Activated CD8-positive, alpha-beta T cell treated with anti-CD3 and anti-CD28 coated beads, Interleukin-2, amount 10 ng/mL, durations not matched to agents 7 days and 5 days (primary cell): ENCODE measurements at regions not wholly inside any gene's neighbourhood (a gene's known extent, or its start where the extent isn't known, plus 50 kb on each side); places are given as distances from the start of the nearest gene placed in this dataset.
"Not testable (repeated sequence)": the region's sequence is repeated elsewhere in the genome, so short reads cannot be mapped to it uniquely, and the experiment has no call there.

Source experiments
- ATAC-seq: fragments of 150-1000 bp; cut with Tn5 transposase; one replicate; pipeline ENCODE4 v1.10.0; 2021; ENCODE audit warnings: moderate library complexity
- CTCF ChIA-PET: fragments of 350-600 bp; sonication (Branson Sonifier 250); formaldehyde crosslinking; loops from one replicate; lab custom pipeline; 2021; ENCODE audit warnings: antibody characterized with exemption; lab: Charles Lee
- POLR2A ChIA-PET: fragments of 350-600 bp; sonication (Branson Sonifier 250); formaldehyde crosslinking; loops from one replicate; lab custom pipeline; 2021; ENCODE audit warnings: antibody characterized with exemption; lab: Charles Lee
- DNase-seq: peaks from one replicate; pipeline ENCODE4 v3.0.0-alpha.2; 2020
- H3K27ac Mint-ChIP-seq: one replicate; pipeline ENCODE4 v1.8.0; 2021; ENCODE audit warnings: mild to moderate bottlenecking, mixed read lengths
- H3K27me3 Mint-ChIP-seq: one replicate; pipeline ENCODE4 v1.8.0; 2021; ENCODE audit warnings: low read depth, mixed read lengths
- H3K36me3 Mint-ChIP-seq: one replicate; pipeline ENCODE4 v1.8.0; 2021; ENCODE audit warnings: low read depth, mixed read lengths
- H3K4me1 Mint-ChIP-seq: one replicate; pipeline ENCODE4 v1.8.0; 2021; ENCODE audit warnings: low read depth, mixed read lengths
- H3K4me3 Mint-ChIP-seq: one replicate; pipeline ENCODE4 v1.8.0; 2021; ENCODE audit warnings: mild to moderate bottlenecking, mixed read lengths
- H3K9me3 Mint-ChIP-seq: one replicate; pipeline ENCODE4 v1.8.0; 2022; ENCODE audit warnings: mixed read lengths; ENCODE audit not compliant: insufficient read depth

GRCh38 chrX:125151146-125151545, 168.5 kb upstream of the TEX13C start:
- CTCF ChIA-PET: no interaction called here
- Mint-ChIP-seq H3K36me3 (no peaks in the 10 kb centered on the region), H3K9me3 (no peaks in the 10 kb centered on the region), H3K27me3 (no peaks in the 10 kb centered on the region), H3K4me1 (no peaks in the 10 kb centered on the region), H3K27ac (no peak overlapping the region), H3K4me3 (no peak overlapping the region)
- ATAC-seq (no peak), DNase-seq (no peak)
- POLR2A ChIA-PET: no interaction called here

- ATAC-seq: no peak
- Mint-ChIP-seq H3K27me3 (no peaks in the 10 kb centered on the region), H3K36me3 (no peaks in the 10 kb centered on the region), H3K27ac (no peak overlapping the region), H3K4me3 (no peak overlapping the region), H3K9me3 (no peaks in the 10 kb centered on the region), H3K4me1 (no peaks in the 10 kb centered on the region)
- ChIA-PET CTCF (no interaction called here), POLR2A (no interaction called here)
- DNase-seq: no peak
Measured at GRCh38 chrX:125152011-125152410, 167.7 kb upstream of the TEX13C start.

GRCh38 chrX:125153621-125154020, 166.1 kb upstream of the TEX13C start:
- no peaks in the 10 kb centered on the region for H3K4me1 Mint-ChIP-seq
- no peak overlapping the region for H3K27ac Mint-ChIP-seq
- ATAC-seq (no peak), DNase-seq (no peak)
- POLR2A ChIA-PET: no interaction called here
- no peaks in the 10 kb centered on the region for H3K36me3 Mint-ChIP-seq
- CTCF ChIA-PET: no interaction called here
- H3K4me3 Mint-ChIP-seq: no peak overlapping the region
- no peaks in the 10 kb centered on the region for H3K27me3 Mint-ChIP-seq
- H3K9me3 Mint-ChIP-seq: no peaks in the 10 kb centered on the region

GRCh38 chrX:125154288-125155257, 165.1 kb upstream of the TEX13C start:
- H3K27ac Mint-ChIP-seq, H3K4me3 Mint-ChIP-seq, H3K9me3 Mint-ChIP-seq, ATAC-seq, H3K4me1 Mint-ChIP-seq, H3K27me3 Mint-ChIP-seq, H3K36me3 Mint-ChIP-seq, DNase-seq, CTCF ChIA-PET, POLR2A ChIA-PET: not testable (repeated sequence)

- H3K27me3 Mint-ChIP-seq, POLR2A ChIA-PET, H3K4me3 Mint-ChIP-seq, DNase-seq, H3K36me3 Mint-ChIP-seq, ATAC-seq, H3K4me1 Mint-ChIP-seq, H3K27ac Mint-ChIP-seq, CTCF ChIA-PET, H3K9me3 Mint-ChIP-seq: not testable (repeated sequence)
Measured at GRCh38 chrX:125155296-125156033, 164.2 kb upstream of the TEX13C start.

- DNase-seq: no peak
Measured at GRCh38 chrX:125170459-125170858, 149.2 kb upstream of the TEX13C start.

GRCh38 chrX:125172531-125172930, 147.1 kb upstream of the TEX13C start:
- POLR2A ChIA-PET: no interaction called here
- H3K4me1 Mint-ChIP-seq: no peaks in the 10 kb centered on the region
- H3K27me3 Mint-ChIP-seq: no peaks in the 10 kb centered on the region
- H3K27ac Mint-ChIP-seq: no peak overlapping the region
- no peaks in the 10 kb centered on the region for H3K9me3 Mint-ChIP-seq
- no peak for ATAC-seq
- CTCF ChIA-PET: no interaction called here
- H3K4me3 Mint-ChIP-seq: no peak overlapping the region
- no peaks in the 10 kb centered on the region for H3K36me3 Mint-ChIP-seq
- no peak for DNase-seq

More at GRCh38 chrX:125170459-125170858, 149.2 kb upstream of the TEX13C start:
- H3K4me1 Mint-ChIP-seq: no peaks in the 10 kb centered on the region
- no peak for ATAC-seq
- H3K36me3 Mint-ChIP-seq: no peaks in the 10 kb centered on the region
- no peak overlapping the region for H3K27ac Mint-ChIP-seq
- no peaks in the 10 kb centered on the region for H3K9me3 Mint-ChIP-seq
- ChIA-PET CTCF (no interaction called here), POLR2A (no interaction called here)
- no peaks in the 10 kb centered on the region for H3K27me3 Mint-ChIP-seq
- no peak overlapping the region for H3K4me3 Mint-ChIP-seq

GRCh38 chrX:125175991-125176584, 143.6 kb upstream of the TEX13C start:
- Mint-ChIP-seq H3K27ac (no peak overlapping the region), H3K4me3 (no peak overlapping the region), H3K9me3 (no peaks in the 10 kb centered on the region), H3K27me3 (no peaks in the 10 kb centered on the region), H3K4me1 (no peaks in the 10 kb centered on the region), H3K36me3 (no peaks in the 10 kb centered on the region)
- no peak for ATAC-seq
- ChIA-PET POLR2A (no interaction called here), CTCF (no interaction called here)
- DNase-seq: no peak

GRCh38 chrX:125193921-125194320, 125.8 kb upstream of the TEX13C start:
- H3K36me3 Mint-ChIP-seq: no peaks in the 10 kb centered on the region

GRCh38 chrX:125198546-125198945, 121.1 kb upstream of the TEX13C start:
- ATAC-seq (no peak), DNase-seq (no peak)
- Mint-ChIP-seq H3K9me3 (no peaks in the 10 kb centered on the region), H3K4me3 (no peak overlapping the region), H3K36me3 (no peaks in the 10 kb centered on the region), H3K27ac (no peak overlapping the region), H3K4me1 (peaks cover 9% of the 10 kb centered on the region), H3K27me3 (peaks cover 21% of the 10 kb centered on the region)
- ChIA-PET POLR2A (interaction anchor here (0.6 kb wide), 1 partner anchor 167 kb away, joined by 4 read pairs; no protein-coding TSS in a partner anchor), CTCF (no interaction called here)

More at GRCh38 chrX:125193921-125194320, 125.8 kb upstream of the TEX13C start:
- H3K4me1 Mint-ChIP-seq: no peaks in the 10 kb centered on the region
- ATAC-seq: no peak
- CTCF ChIA-PET: no interaction called here
- peaks cover 5% of the 10 kb centered on the region for H3K27me3 Mint-ChIP-seq
- no peak overlapping the region for H3K27ac Mint-ChIP-seq
- H3K9me3 Mint-ChIP-seq: no peaks in the 10 kb centered on the region
- POLR2A ChIA-PET: no interaction called here
- no peak for DNase-seq
- H3K4me3 Mint-ChIP-seq: no peak overlapping the region

GRCh38 chrX:125202591-125203248, 117.0 kb upstream of the TEX13C start:
- Mint-ChIP-seq H3K4me1 (peaks cover 18% of the 10 kb centered on the region), H3K27ac (no peak overlapping the region), H3K4me3 (peak overlapping the region; percentile 46), H3K36me3 (no peaks in the 10 kb centered on the region), H3K9me3 (no peaks in the 10 kb centered on the region), H3K27me3 (peaks cover 35% of the 10 kb centered on the region)
- POLR2A ChIA-PET: no interaction called here
- ATAC-seq: no peak
- CTCF ChIA-PET: no interaction called here
- DNase-seq: peak; percentile 21
